ENCODE measurements at regions not wholly inside any gene's neighbourhood (a gene's known extent, or its start where the extent isn't known, plus 50 kb on each side); places are given as distances from the start of the nearest gene placed in this dataset.

DNA sequence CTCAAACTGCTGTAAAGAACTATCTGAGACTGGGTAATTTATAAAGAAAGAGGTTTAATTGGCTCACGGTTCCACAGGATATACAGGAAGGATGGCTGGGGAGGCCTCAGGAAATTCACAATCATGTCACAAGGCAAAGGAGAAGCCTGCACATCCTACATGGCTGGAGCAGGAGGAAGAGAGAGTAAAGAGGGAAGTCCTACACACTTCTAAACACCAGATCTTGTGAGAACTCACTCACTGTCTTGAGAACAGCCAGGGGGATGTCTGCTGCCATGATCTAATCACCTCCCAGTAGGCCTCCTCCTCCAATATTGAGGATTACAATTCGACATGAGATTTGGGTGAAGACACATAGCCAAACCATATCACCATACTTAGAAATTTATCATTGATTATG lies 1307.0 kb upstream of the GJE1 start:
- Histone ChIP-seq H3K4me3 (ENCODE audit: low read length) (no peak overlapping the region), H3K36me3 (replicated peaks; ENCODE audit: insufficient read depth, low read length) (no peaks in the 10 kb centered on the region), H3K9ac (ENCODE audit: low read length) (no peak overlapping the region), H3F3A (ENCODE audit: insufficient read depth, low read length) (no peaks in the 10 kb centered on the region), H3K27ac (ENCODE audit: low read length) (no peak overlapping the region), H3K9me3 (replicated peaks; ENCODE audit: insufficient read depth, low read length) (no peaks in the 10 kb centered on the region), H3K4me1 (ENCODE audit: low read length) (no peaks in the 10 kb centered on the region), H3K9me2 (replicated peaks; ENCODE audit: insufficient read depth, low read length) (no peaks in the 10 kb centered on the region), H3K4me2 (ENCODE audit: low read depth, low read length) (no peak overlapping the region), H3K79me2 (ENCODE audit: low read length) (no peaks in the 10 kb centered on the region), H3K27me3 (replicated peaks; ENCODE audit: insufficient read depth, low read length) (no peaks in the 10 kb centered on the region), H2AFZ (ENCODE audit: low read length) (no peak overlapping the region), H4K20me1 (ENCODE audit: insufficient read depth, low read length) (no peaks in the 10 kb centered on the region)
- DNase-seq, result no peak
- TF ChIP-seq EZH2phosphoT487 (IDR thresholded peaks at IDR 0.05; ENCODE audit: low read length) (no peak), EZH2 (optimal IDR thresholded peaks at IDR 0.05; ENCODE audit: low read depth, low read length) (no peak)
- TF ChIP-seq, protein P1, sequence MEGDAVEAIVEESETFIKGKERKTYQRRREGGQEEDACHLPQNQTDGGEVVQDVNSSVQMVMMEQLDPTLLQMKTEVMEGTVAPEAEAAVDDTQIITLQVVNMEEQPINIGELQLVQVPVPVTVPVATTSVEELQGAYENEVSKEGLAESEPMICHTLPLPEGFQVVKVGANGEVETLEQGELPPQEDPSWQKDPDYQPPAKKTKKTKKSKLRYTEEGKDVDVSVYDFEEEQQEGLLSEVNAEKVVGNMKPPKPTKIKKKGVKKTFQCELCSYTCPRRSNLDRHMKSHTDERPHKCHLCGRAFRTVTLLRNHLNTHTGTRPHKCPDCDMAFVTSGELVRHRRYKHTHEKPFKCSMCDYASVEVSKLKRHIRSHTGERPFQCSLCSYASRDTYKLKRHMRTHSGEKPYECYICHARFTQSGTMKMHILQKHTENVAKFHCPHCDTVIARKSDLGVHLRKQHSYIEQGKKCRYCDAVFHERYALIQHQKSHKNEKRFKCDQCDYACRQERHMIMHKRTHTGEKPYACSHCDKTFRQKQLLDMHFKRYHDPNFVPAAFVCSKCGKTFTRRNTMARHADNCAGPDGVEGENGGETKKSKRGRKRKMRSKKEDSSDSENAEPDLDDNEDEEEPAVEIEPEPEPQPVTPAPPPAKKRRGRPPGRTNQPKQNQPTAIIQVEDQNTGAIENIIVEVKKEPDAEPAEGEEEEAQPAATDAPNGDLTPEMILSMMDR (IDR thresholded peaks at IDR 0.05; ENCODE audit: low read length), result no peak

- Histone ChIP-seq H3K27me3 (replicated peaks; ENCODE audit: insufficient read depth, low read length) (no peaks in the 10 kb centered on the region), H3K79me2 (ENCODE audit: low read length) (no peaks in the 10 kb centered on the region), H3K4me2 (ENCODE audit: low read depth, low read length) (no peak overlapping the region), H3K9ac (ENCODE audit: low read length) (no peak overlapping the region), H3K36me3 (replicated peaks; ENCODE audit: insufficient read depth, low read length) (no peaks in the 10 kb centered on the region), H3K9me2 (replicated peaks; ENCODE audit: insufficient read depth, low read length) (no peaks in the 10 kb centered on the region), H2AFZ (ENCODE audit: low read length) (no peak overlapping the region), H4K20me1 (ENCODE audit: insufficient read depth, low read length) (no peaks in the 10 kb centered on the region), H3K9me3 (replicated peaks; ENCODE audit: insufficient read depth, low read length) (no peaks in the 10 kb centered on the region), H3K4me1 (ENCODE audit: low read length) (no peaks in the 10 kb centered on the region), H3F3A (ENCODE audit: insufficient read depth, low read length) (no peaks in the 10 kb centered on the region), H3K4me3 (ENCODE audit: low read length) (no peak overlapping the region), H3K27ac (ENCODE audit: low read length) (no peak overlapping the region)
- TF ChIP-seq EZH2 (optimal IDR thresholded peaks at IDR 0.05; ENCODE audit: low read depth, low read length) (no peak), EZH2phosphoT487 (IDR thresholded peaks at IDR 0.05; ENCODE audit: low read length) (no peak)
- TF ChIP-seq, protein P1 (IDR thresholded peaks at IDR 0.05; ENCODE audit: low read length), result no peak
- DNase-seq, result no peak
Observed at GRCh38 chr6:140824595-140824994, 1308.1 kb upstream of the GJE1 start.

DNA sequence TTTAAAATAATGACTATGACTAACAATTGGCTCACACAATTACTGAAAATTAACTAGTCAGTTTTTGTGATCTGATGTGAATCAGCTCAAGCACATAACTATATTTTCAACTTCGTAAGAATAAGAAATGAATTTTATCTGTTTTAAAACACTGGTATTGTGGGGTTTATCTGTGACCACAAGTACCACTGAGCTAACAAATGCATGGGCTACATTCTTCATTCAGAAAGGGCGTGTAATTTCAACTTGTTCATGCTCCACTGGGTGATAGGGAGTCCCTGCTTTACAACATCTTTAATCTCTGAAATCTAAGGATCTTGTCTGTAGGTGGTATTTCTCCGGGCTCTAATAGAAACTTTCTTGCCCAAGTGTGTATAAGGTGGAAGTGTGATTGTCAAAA lies 1311.5 kb upstream of the GJE1 start:
- H3K9ac ChIP-seq (ENCODE audit: low read length), result no peak overlapping the region
- no peaks in the 10 kb centered on the region for H3K79me2 ChIP-seq (ENCODE audit: low read length)
- no peak for DNase-seq
- H3K9me3 ChIP-seq (replicated peaks; ENCODE audit: insufficient read depth, low read length), result no peaks in the 10 kb centered on the region
- no peak overlapping the region for H3K4me2 ChIP-seq (ENCODE audit: low read depth, low read length)
- H3K9me2 ChIP-seq (replicated peaks; ENCODE audit: insufficient read depth, low read length), result no peaks in the 10 kb centered on the region
- H3K27ac ChIP-seq (ENCODE audit: low read length), result no peak overlapping the region
- no peak overlapping the region for H2AFZ ChIP-seq (ENCODE audit: low read length)
- no peaks in the 10 kb centered on the region for H3K27me3 ChIP-seq (replicated peaks; ENCODE audit: insufficient read depth, low read length)
- H3F3A ChIP-seq (ENCODE audit: insufficient read depth, low read length), result no peaks in the 10 kb centered on the region
- H3K4me1 ChIP-seq (ENCODE audit: low read length), result no peaks in the 10 kb centered on the region
- H4K20me1 ChIP-seq (ENCODE audit: insufficient read depth, low read length), result no peaks in the 10 kb centered on the region
- H3K4me3 ChIP-seq (ENCODE audit: low read length), result no peak overlapping the region
- TF ChIP-seq EZH2phosphoT487 (IDR thresholded peaks at IDR 0.05; ENCODE audit: low read length) (no peak), EZH2 (optimal IDR thresholded peaks at IDR 0.05; ENCODE audit: low read depth, low read length) (no peak)
- TF ChIP-seq, protein P1 (IDR thresholded peaks at IDR 0.05; ENCODE audit: low read length), result no peak
- no peaks in the 10 kb centered on the region for H3K36me3 ChIP-seq (replicated peaks; ENCODE audit: insufficient read depth, low read length)
